ENCODE measurements at regions not wholly inside any gene's neighbourhood (a gene's known extent, or its start where the extent isn't known, plus 50 kb on each side); places are given as distances from the start of the nearest gene placed in this dataset.

GRCh38 chr14:62378057-62378456 is 615.8 kb downstream of the SNAPC1 start:
- no peak for TF ChIP-seq HDGF (IDR thresholded peaks at IDR 0.05; ENCODE audit: borderline replicate concordance)
- no peak for TF ChIP-seq SUZ12 (IDR thresholded peaks at IDR 0.05)
- no peak for TF ChIP-seq BHLHE40 (IDR thresholded peaks at IDR 0.05; ENCODE audit: borderline replicate concordance)
- TF ChIP-seq L3MBTL2 (conservative IDR thresholded peaks at IDR 0.05) = no peak
- no peak for TF ChIP-seq NFRKB (IDR thresholded peaks at IDR 0.05)
- ChIA-PET CTCF (no interaction called here), POLR2A (no interaction called here)
- no peak for DNase-seq (ENCODE audit: extremely low spot score)

GRCh38 chr14:62381311-62382070 is 619.3 kb downstream of the SNAPC1 start:
- no peak for TF ChIP-seq SUZ12 (IDR thresholded peaks at IDR 0.05)
- no peak for TF ChIP-seq ELF4 (IDR thresholded peaks at IDR 0.05)
- TF ChIP-seq NFRKB (IDR thresholded peaks at IDR 0.05) = no peak
- no peak for TF ChIP-seq FOXA1 (IDR thresholded peaks at IDR 0.05)
- no peak for TF ChIP-seq BHLHE40 (IDR thresholded peaks at IDR 0.05; ENCODE audit: borderline replicate concordance)
- TF ChIP-seq L3MBTL2 (conservative IDR thresholded peaks at IDR 0.05) = no peak
- TF ChIP-seq PKNOX1 (IDR thresholded peaks at IDR 0.05) = no peak
- no peak for TF ChIP-seq FOXK2 (IDR thresholded peaks at IDR 0.05)
- TF ChIP-seq ARNT (IDR thresholded peaks at IDR 0.05) = no peak
- no peak for TF ChIP-seq SP1 (IDR thresholded peaks at IDR 0.05)
- no peak for TF ChIP-seq FOXM1 (IDR thresholded peaks at IDR 0.05; ENCODE audit: borderline replicate concordance)
- TF ChIP-seq LEF1 (IDR thresholded peaks at IDR 0.05; ENCODE audit: borderline replicate concordance) = no peak
- TF ChIP-seq TARDBP (IDR thresholded peaks at IDR 0.05) = no peak
- no peak for TF ChIP-seq ZNF384 (IDR thresholded peaks at IDR 0.05)
- no peak for TF ChIP-seq HDGF (IDR thresholded peaks at IDR 0.05; ENCODE audit: borderline replicate concordance)
- TF ChIP-seq CTBP1 (IDR thresholded peaks at IDR 0.05; ENCODE audit: borderline replicate concordance) = no peak
- CTCF ChIA-PET = no interaction called here
- no peak for DNase-seq (ENCODE audit: extremely low spot score)
- POLR2A ChIA-PET = no interaction called here

GRCh38 chr14:62409169-62409568 is 636.1 kb downstream of the KCNH5 start:
- ChIA-PET POLR2A (no interaction called here), CTCF (no interaction called here)
- no peak for DNase-seq (ENCODE audit: extremely low spot score)
- TF ChIP-seq HDGF (IDR thresholded peaks at IDR 0.05; ENCODE audit: borderline replicate concordance) = no peak
- no peak for TF ChIP-seq SP1 (IDR thresholded peaks at IDR 0.05)
- no peak for TF ChIP-seq FOXK2 (IDR thresholded peaks at IDR 0.05)

- no peak for TF ChIP-seq PKNOX1 (IDR thresholded peaks at IDR 0.05)
- TF ChIP-seq HDGF (IDR thresholded peaks at IDR 0.05; ENCODE audit: borderline replicate concordance) = no peak
- TF ChIP-seq LEF1 (IDR thresholded peaks at IDR 0.05; ENCODE audit: borderline replicate concordance) = no peak
- no peak for TF ChIP-seq ELF4 (IDR thresholded peaks at IDR 0.05)
- TF ChIP-seq ZNF384 (IDR thresholded peaks at IDR 0.05) = no peak
- no peak for TF ChIP-seq SUZ12 (IDR thresholded peaks at IDR 0.05)
- no peak for TF ChIP-seq ARNT (IDR thresholded peaks at IDR 0.05)
- TF ChIP-seq FOXA1 (IDR thresholded peaks at IDR 0.05) = no peak
- no peak for TF ChIP-seq FOXK2 (IDR thresholded peaks at IDR 0.05)
- TF ChIP-seq NFRKB (IDR thresholded peaks at IDR 0.05) = no peak
- TF ChIP-seq L3MBTL2 (conservative IDR thresholded peaks at IDR 0.05) = no peak
- TF ChIP-seq CTBP1 (IDR thresholded peaks at IDR 0.05; ENCODE audit: borderline replicate concordance) = no peak
- TF ChIP-seq FOXM1 (IDR thresholded peaks at IDR 0.05; ENCODE audit: borderline replicate concordance) = no peak
- no peak for TF ChIP-seq TARDBP (IDR thresholded peaks at IDR 0.05)
- TF ChIP-seq SP1 (IDR thresholded peaks at IDR 0.05) = no peak
- TF ChIP-seq BHLHE40 (IDR thresholded peaks at IDR 0.05; ENCODE audit: borderline replicate concordance) = no peak
- ChIA-PET POLR2A (no interaction called here), CTCF (no interaction called here)
- DNase-seq (ENCODE audit: extremely low spot score) = no peak
These were observed 635.5 kb downstream of the KCNH5 start for GRCh38 chr14:62409626-62410300.

- ChIA-PET CTCF (no interaction called here), POLR2A (no interaction called here)
- TF ChIP-seq FOXA1 (IDR thresholded peaks at IDR 0.05) (no peak), BHLHE40 (IDR thresholded peaks at IDR 0.05; ENCODE audit: borderline replicate concordance) (no peak), FOXK2 (IDR thresholded peaks at IDR 0.05) (no peak), NFRKB (IDR thresholded peaks at IDR 0.05) (no peak), L3MBTL2 (conservative IDR thresholded peaks at IDR 0.05) (no peak), LEF1 (IDR thresholded peaks at IDR 0.05; ENCODE audit: borderline replicate concordance) (no peak)
- DNase-seq (ENCODE audit: extremely low spot score) = no peak
These were observed 624.4 kb downstream of the KCNH5 start for GRCh38 chr14:62420847-62421246.

- POLR2A ChIA-PET = no interaction called here
- TF ChIP-seq NFRKB (IDR thresholded peaks at IDR 0.05) = no peak
- TF ChIP-seq BHLHE40 (IDR thresholded peaks at IDR 0.05; ENCODE audit: borderline replicate concordance) = no peak
- no peak for TF ChIP-seq FOXM1 (IDR thresholded peaks at IDR 0.05; ENCODE audit: borderline replicate concordance)
- TF ChIP-seq L3MBTL2 (conservative IDR thresholded peaks at IDR 0.05) = no peak
- no peak for TF ChIP-seq FOXA1 (IDR thresholded peaks at IDR 0.05)
- no peak for TF ChIP-seq LEF1 (IDR thresholded peaks at IDR 0.05; ENCODE audit: borderline replicate concordance)
- TF ChIP-seq ARNT (IDR thresholded peaks at IDR 0.05) = no peak
- no peak for TF ChIP-seq TARDBP (IDR thresholded peaks at IDR 0.05)
- CTCF ChIA-PET = no interaction called here
- no peak for DNase-seq (ENCODE audit: extremely low spot score)
These were observed 616.6 kb downstream of the KCNH5 start for GRCh38 chr14:62428429-62429203.

Data from HEK293T (cell line).